ENCODE measurements at regions not wholly inside any gene's neighbourhood (a gene's known extent, or its start where the extent isn't known, plus 50 kb on each side); places are given as distances from the start of the nearest gene placed in this dataset.

DNA sequence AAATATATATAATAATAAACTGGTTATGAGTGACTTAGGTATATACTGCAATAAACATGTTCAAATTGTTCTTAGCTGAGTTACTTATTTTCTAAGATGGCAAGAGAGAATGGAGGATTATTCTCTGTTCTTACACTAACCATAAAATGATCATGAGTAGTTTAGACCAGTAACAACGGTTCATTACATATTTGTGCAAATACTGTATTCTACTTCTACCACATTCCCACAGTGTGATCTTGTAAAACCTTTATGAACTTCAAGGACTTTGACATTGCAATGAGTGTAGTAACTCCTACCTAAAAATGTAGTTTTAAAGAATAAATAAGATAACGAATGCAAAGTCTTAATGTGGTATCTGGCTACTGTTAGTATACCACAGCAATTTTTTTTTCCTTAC, 353.7 kb upstream of the NCAM2 start:
- Histone ChIP-seq H3K27ac (ENCODE audit: low read depth, low read length, poor library complexity, severe bottlenecking) (no peak overlapping the region), H4K20me1 (ENCODE audit: insufficient read depth, low read length) (no peaks in the 10 kb centered on the region), H3K4me2 (ENCODE audit: low read length) (no peak overlapping the region), H3K9me3 (ENCODE audit: low read length) (peaks cover 8% of the 10 kb centered on the region; the same call in 1 of the 2 replicates), H3K9me2 (ENCODE audit: insufficient read depth, low read length) (no peaks in the 10 kb centered on the region), H3K4me3 (ENCODE audit: low read depth, low read length, poor library complexity, severe bottlenecking) (no peak overlapping the region), H3K36me3 (ENCODE audit: insufficient read depth, low read length) (no peaks in the 10 kb centered on the region), H3K79me2 (ENCODE audit: insufficient read depth, low read depth, low read length) (no peaks in the 10 kb centered on the region), H2AFZ (ENCODE audit: low read length) (no peak overlapping the region), H3K4me1 (ENCODE audit: insufficient read depth, low read length, poor library complexity, severe bottlenecking) (no peaks in the 10 kb centered on the region)
- CTCF ChIA-PET (ENCODE audit: unreplicated experiment): no interaction called here
- DNase-seq (ENCODE audit: low spot score): no peak
- POLR2A ChIA-PET: no interaction called here
- no TSS peak for BruUV-seq (replicated peaks)
- TF ChIP-seq EZH2phosphoT487 (IDR thresholded peaks at IDR 0.05; ENCODE audit: borderline replicate concordance, low read depth, low read length) (no peak), CTCF (conservative IDR thresholded peaks at IDR 0.05; ENCODE audit: low read length) (no peak)
- intact Hi-C loops (cut with micrococcal nuclease; ENCODE audit: unreplicated experiment): no loop called here

GRCh38 chr21:20645344-20645743, 352.9 kb upstream of the NCAM2 start:
- Histone ChIP-seq H3K9me3 (ENCODE audit: low read length) (peaks cover 16% of the 10 kb centered on the region; the same call in 1 of the 2 replicates), H2AFZ (ENCODE audit: low read length) (no peak overlapping the region), H3K27ac (ENCODE audit: low read depth, low read length, poor library complexity, severe bottlenecking) (no peak overlapping the region), H3K4me2 (ENCODE audit: low read length) (no peak overlapping the region), H4K20me1 (ENCODE audit: insufficient read depth, low read length) (no peaks in the 10 kb centered on the region), H3K4me3 (ENCODE audit: low read depth, low read length, poor library complexity, severe bottlenecking) (no peak overlapping the region), H3K36me3 (ENCODE audit: insufficient read depth, low read length) (no peaks in the 10 kb centered on the region), H3K4me1 (ENCODE audit: insufficient read depth, low read length, poor library complexity, severe bottlenecking) (no peaks in the 10 kb centered on the region), H3K79me2 (ENCODE audit: insufficient read depth, low read depth, low read length) (no peaks in the 10 kb centered on the region), H3K9me2 (ENCODE audit: insufficient read depth, low read length) (no peaks in the 10 kb centered on the region)
- no TSS peak for BruUV-seq (replicated peaks)
- TF ChIP-seq CTCF (conservative IDR thresholded peaks at IDR 0.05; ENCODE audit: low read length): no peak
- ChIA-PET CTCF (ENCODE audit: unreplicated experiment) (no interaction called here), POLR2A (no interaction called here)
- DNase-seq (ENCODE audit: low spot score): no peak
- intact Hi-C loops (cut with micrococcal nuclease; ENCODE audit: unreplicated experiment): no loop called here

DNA sequence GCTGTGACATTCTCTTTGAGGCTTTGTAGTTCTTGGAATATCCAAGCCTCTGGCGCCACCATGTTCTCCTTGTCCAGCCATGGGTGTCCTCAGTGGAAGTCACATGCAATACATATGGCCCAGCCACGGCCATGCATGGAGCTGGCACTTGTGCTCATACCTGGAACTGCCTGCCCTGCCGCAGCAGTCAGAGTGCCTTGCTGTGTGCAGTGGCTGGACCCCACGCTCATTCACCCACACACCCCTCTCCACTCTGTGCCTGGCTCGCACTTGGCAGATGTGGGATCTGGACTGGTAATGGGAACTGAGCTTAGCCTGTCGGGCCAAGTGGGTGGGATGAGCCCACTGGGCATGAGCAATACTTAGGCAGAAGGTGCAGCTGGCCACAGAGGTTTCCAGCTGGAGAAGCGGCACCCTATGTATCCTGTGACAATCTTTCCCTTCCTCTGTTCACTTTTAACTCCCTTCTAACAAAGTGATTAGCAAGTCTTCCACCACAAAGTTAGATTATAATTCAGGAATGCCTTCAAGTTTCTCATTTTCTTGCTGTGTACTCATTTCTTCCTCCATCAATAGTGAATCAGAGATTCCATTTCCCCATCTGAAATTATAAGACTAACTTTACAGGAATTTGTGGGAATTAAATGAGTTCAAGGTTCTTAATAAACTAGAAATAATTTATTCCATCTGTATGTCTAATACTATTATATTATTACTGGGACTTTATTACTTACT, 351.6 kb upstream of the NCAM2 start:
- no TSS peak for BruUV-seq (replicated peaks)
- no peaks in the 10 kb centered on the region for H3K9me2 ChIP-seq (ENCODE audit: insufficient read depth, low read length)
- H3K4me3 ChIP-seq (ENCODE audit: low read depth, low read length, poor library complexity, severe bottlenecking): no peak overlapping the region
- H3K27ac ChIP-seq (ENCODE audit: low read depth, low read length, poor library complexity, severe bottlenecking): no peak overlapping the region
- ChIA-PET POLR2A (no interaction called here), CTCF (ENCODE audit: unreplicated experiment) (no interaction called here)
- peaks cover 18% of the 10 kb centered on the region; the same call in 1 of the 2 replicates for H3K9me3 ChIP-seq (ENCODE audit: low read length)
- no peaks in the 10 kb centered on the region for H3K79me2 ChIP-seq (ENCODE audit: insufficient read depth, low read depth, low read length)
- DNase-seq (ENCODE audit: low spot score): no peak
- no peaks in the 10 kb centered on the region for H3K36me3 ChIP-seq (ENCODE audit: insufficient read depth, low read length)
- no peak overlapping the region for H3K4me2 ChIP-seq (ENCODE audit: low read length)
- no peak for TF ChIP-seq EZH2phosphoT487 (IDR thresholded peaks at IDR 0.05; ENCODE audit: borderline replicate concordance, low read depth, low read length)
- TF ChIP-seq CTCF (conservative IDR thresholded peaks at IDR 0.05; ENCODE audit: low read length): no peak
- intact Hi-C loops (cut with micrococcal nuclease; ENCODE audit: unreplicated experiment): no loop called here
- H3K4me1 ChIP-seq (ENCODE audit: insufficient read depth, low read length, poor library complexity, severe bottlenecking): no peaks in the 10 kb centered on the region
- H2AFZ ChIP-seq (ENCODE audit: low read length): no peak overlapping the region
- H4K20me1 ChIP-seq (ENCODE audit: insufficient read depth, low read length): no peaks in the 10 kb centered on the region

All from OCI-LY7 (cell line).